HG02678 (cell line): ENCODE measurements at regions not wholly inside any gene's neighbourhood (a gene's known extent, or its start where the extent isn't known, plus 50 kb on each side); places are given as distances from the start of the nearest gene placed in this dataset.
"Not testable (repeated sequence)": the region's sequence is repeated elsewhere in the genome, so short reads cannot be mapped to it uniquely, and the experiment has no call there.

Source experiments
- ATAC-seq: cut with Tn5 transposase; IDR thresholded peaks from one replicate; pipeline ENCODE4 v1.9.1; 2021; ENCODE audit warnings: mild to moderate bottlenecking, moderate library complexity; ENCODE audit not compliant: unreplicated experiment

GRCh38 chr4:83213640-83214039, 71.0 kb downstream of the COQ2 start:
- no peak for ATAC-seq

- peak; percentile 91 for ATAC-seq
Measured at GRCh38 chr4:83212041-83212851, 72.4 kb downstream of the COQ2 start.

- ATAC-seq, result no peak
Measured at GRCh38 chr4:83209419-83209818, 75.2 kb downstream of the COQ2 start.

- no peak for ATAC-seq
Measured at GRCh38 chr4:83208371-83209365, 75.9 kb downstream of the COQ2 start.

GRCh38 chr4:83207497-83208101, 77.0 kb downstream of the COQ2 start:
- no peak for ATAC-seq

- ATAC-seq, result no peak
Measured at GRCh38 chr4:83205760-83206159, 78.8 kb downstream of the COQ2 start.

GRCh38 chr4:83204731-83205130, 79.9 kb downstream of the COQ2 start:
- ATAC-seq, result no peak

- ATAC-seq, result no peak
Measured at GRCh38 chr4:83201761-83202160, 82.8 kb downstream of the COQ2 start.

- ATAC-seq, result no peak
Measured at GRCh38 chr4:83197555-83198235, 83.2 kb upstream of the PLAC8 start.

- ATAC-seq, result no peak
Measured at GRCh38 chr4:83196921-83197320, 82.4 kb upstream of the PLAC8 start.

- no peak for ATAC-seq
Measured at GRCh38 chr4:83195269-83195668, 80.7 kb upstream of the PLAC8 start.

- not testable (repeated sequence) for ATAC-seq
Measured at GRCh38 chr4:83194588-83194987, 80.1 kb upstream of the PLAC8 start.

- ATAC-seq, result no peak
Measured at GRCh38 chr4:83192634-83193033, 78.1 kb upstream of the PLAC8 start.

- ATAC-seq, result no peak
Measured at GRCh38 chr4:83191026-83191425, 76.5 kb upstream of the PLAC8 start.

- no peak for ATAC-seq
Measured at GRCh38 chr4:83189631-83190136, 75.2 kb upstream of the PLAC8 start.

GRCh38 chr4:83180431-83180968, 66.0 kb upstream of the PLAC8 start:
- peak; percentile 71 for ATAC-seq

GRCh38 chr4:83179205-83179604, 64.7 kb upstream of the PLAC8 start:
- ATAC-seq, result no peak

GRCh38 chr4:83178029-83178428, 63.5 kb upstream of the PLAC8 start:
- ATAC-seq, result no peak

GRCh38 chr4:83177182-83177581, 62.7 kb upstream of the PLAC8 start:
- ATAC-seq, result no peak

- peak; percentile 65 for ATAC-seq
Measured at GRCh38 chr4:83174844-83175414, 60.4 kb upstream of the PLAC8 start.
